B cell (primary cell): ENCODE measurements at regions not wholly inside any gene's neighbourhood (a gene's known extent, or its start where the extent isn't known, plus 50 kb on each side); places are given as distances from the start of the nearest gene placed in this dataset.

ENCODE experiments used
- ATAC-seq: fragments of 200-7000 bp; cut with Tn5 transposase; one replicate; pipeline ENCODE4 v1.10.0; 2021; ENCODE audit warnings: low read depth, mild to moderate bottlenecking, moderate number of reproducible peaks, moderate library complexity
- CTCF ChIA-PET: fragments of 350-600 bp; sonication (Branson Sonifier 250); formaldehyde crosslinking; loops from one replicate; lab custom pipeline; 2021; ENCODE audit warnings: antibody characterized with exemption, inconsistent platforms; lab: Charles Lee
- POLR2A ChIA-PET: fragments of 350-600 bp; sonication (Branson Sonifier 250); formaldehyde crosslinking; loops from one replicate; lab custom pipeline; 2021; ENCODE audit warnings: antibody characterized with exemption; lab: Charles Lee
- DNase-seq: peaks from one replicate; pipeline ENCODE4 v3.0.0; 2013
- H2AFZ ChIP-seq: 2 replicates; pipeline ENCODE4 v1.6.1; 2012; ENCODE audit warnings: mild to moderate bottlenecking, low read depth, low read length; ENCODE audit not compliant: insufficient read depth, poor library complexity, severe bottlenecking
- H3K27ac ChIP-seq, 2 donors: 1 replicate in 1 of 2; 2 replicates in 1 of 2; pipeline ENCODE4 v1.5.1; 2012 to 2013; ENCODE audit warnings: low read length in 2 of 2, mild to moderate bottlenecking in 2 of 2, moderate library complexity in 1 of 2
- H3K27me3 ChIP-seq, 4 experiments: fragments of 200-600 bp in 1 of 4; sonication (generic) in 1 of 4; replicated peaks in 1 of 4; 1 replicate in 2 of 4; 2 replicates in 2 of 4; pipeline versions ENCODE4 v1.6.1 to v1.7.0; 2013 to 2016; ENCODE audit warnings: low read length in 3 of 4, mild to moderate bottlenecking in 2 of 4, mixed read lengths in 1 of 4, moderate library complexity in 1 of 4; ENCODE audit not compliant: insufficient read depth in 4 of 4, control insufficient read depth in 3 of 4; ENCODE audit errors: control extremely low read depth in 1 of 4
- H3K36me3 ChIP-seq, 2 experiments: replicated peaks in 1 of 2; 1 replicate in 1 of 2; 2 replicates in 1 of 2; pipeline versions ENCODE4 v1.6.1 to v1.7.1; 2013; ENCODE audit warnings: low read length in 1 of 2; ENCODE audit not compliant: insufficient read depth in 2 of 2, control insufficient read depth in 1 of 2; ENCODE audit errors: control extremely low read depth in 1 of 2, extremely low read depth in 1 of 2
- H3K4me1 ChIP-seq, 2 donors: fragments of 200-600 bp in 1 of 2; sonication (generic) in 1 of 2; 1 replicate in 1 of 2; 2 replicates in 1 of 2; pipeline versions ENCODE4 v1.5.1 to v1.6.1; 2013 to 2017; ENCODE audit warnings: low read length in 2 of 2; ENCODE audit not compliant: control insufficient read depth in 2 of 2, insufficient read depth in 2 of 2
- H3K4me2 ChIP-seq: replicated peaks from 2 replicates; pipeline ENCODE3; 2012; ENCODE audit warnings: mild to moderate bottlenecking, low read depth, low read length; ENCODE audit not compliant: poor library complexity, severe bottlenecking
- H3K4me3 ChIP-seq, 5 experiments: fragments of 200-600 bp in 1 of 5; sonication (generic) in 1 of 5; 1 replicate in 3 of 5; 2 replicates in 2 of 5; pipeline versions ENCODE4 v1.5.1 to v1.7.0; 2011 to 2016; ENCODE audit warnings: low read length in 4 of 5, mild to moderate bottlenecking in 4 of 5, low read depth in 2 of 5, control low read depth in 1 of 5, moderate library complexity in 1 of 5; ENCODE audit not compliant: insufficient read depth in 1 of 5; ENCODE audit errors: control extremely low read depth in 1 of 5, extremely low read depth in 1 of 5
- H3K79me2 ChIP-seq: fragments of 200-600 bp; sonication (generic); one replicate; pipeline ENCODE4 v1.6.0; 2016; ENCODE audit warnings: low read length; ENCODE audit not compliant: control insufficient read depth, insufficient read depth
- H3K9ac ChIP-seq: fragments of 200-600 bp; sonication (generic); 2 replicates; pipeline ENCODE4 v1.6.1; 2017; ENCODE audit warnings: mild to moderate bottlenecking, low read length, moderate library complexity
- H3K9me3 ChIP-seq, 3 donors: one replicate each; pipeline versions ENCODE4 v1.6.1 to v1.7.1; 2013; ENCODE audit warnings: low read length in 2 of 3; ENCODE audit not compliant: control insufficient read depth in 2 of 3, insufficient read depth in 1 of 3; ENCODE audit errors: control extremely low read depth in 1 of 3
- H4K20me1 ChIP-seq: 2 replicates; pipeline ENCODE4 v1.6.0; 2012; ENCODE audit warnings: mild to moderate bottlenecking, low read length; ENCODE audit not compliant: insufficient read depth, control insufficient read depth, poor library complexity, severe bottlenecking
- H3K27ac Mint-ChIP-seq: one replicate; pipeline ENCODE4 v1.8.0; 2021; ENCODE audit warnings: mixed read lengths
- H3K27me3 Mint-ChIP-seq: one replicate; pipeline ENCODE4 v1.8.0; 2021; ENCODE audit warnings: mixed read lengths
- H3K4me1 Mint-ChIP-seq: one replicate; pipeline ENCODE4 v1.8.0; 2021; ENCODE audit warnings: mixed read lengths
- H3K4me3 Mint-ChIP-seq: one replicate; pipeline ENCODE4 v1.8.0; 2021; ENCODE audit warnings: mixed read lengths
- H3K9me3 Mint-ChIP-seq: one replicate; pipeline ENCODE4 v1.8.0; 2022; ENCODE audit warnings: mixed read lengths; ENCODE audit not compliant: insufficient read depth
- CTCF ChIP-seq: fragments of 200-600 bp; IDR thresholded peaks from one replicate; pipeline ENCODE4 v1.8.0; 2022; ENCODE audit warnings: antibody characterized with exemption, mild to moderate bottlenecking
- EZH2 ChIP-seq: IDR thresholded peaks from 2 replicates; pipeline ENCODE4 v1.6.1; 2012; ENCODE audit warnings: borderline replicate concordance, low read depth, mild to moderate bottlenecking, moderate library complexity, low read length; ENCODE audit not compliant: insufficient read depth, poor library complexity, severe bottlenecking
- WGBS: methylation state at CpG from one replicate; pipeline ENCODE4 v1.1.5; 2013; ENCODE audit warnings: missing lambda C conversion rate; ENCODE audit not compliant: insufficient coverage; 5-methylcytosine and 5-hydroxymethylcytosine counted together
- intact Hi-C: fragments of 100-400 bp; cut with micrococcal nuclease; formaldehyde crosslinking; loops from one replicate; pipeline ENCODE4 v1.10.0; 2022

GRCh38 chr10:85145966-85146365, 817.6 kb downstream of the CCSER2 start:
- no peak for DNase-seq
- H3K36me3 ChIP-seq = no peaks in the 10 kb centered on the region
- H3K9me3 ChIP-seq = peaks cover 0 to 3% (median 0%) of the 10 kb centered on the region in 3 donors
- no peaks in the 10 kb centered on the region for H3K4me1 ChIP-seq
- no peaks in the 10 kb centered on the region for H3K27me3 ChIP-seq
- WGBS = 74% methylated on average over 4 of the region's 5 CpGs
- H3K4me2 ChIP-seq = no peak overlapping the region
- POLR2A ChIA-PET = no interaction called here
- no peaks in the 10 kb centered on the region for H4K20me1 ChIP-seq
- no peak for TF ChIP-seq EZH2
- TF ChIP-seq CTCF = no peak
- H3K27me3 Mint-ChIP-seq = no peaks in the 10 kb centered on the region
- ATAC-seq = no peak
- H3K9ac ChIP-seq = no peak overlapping the region
- H3K4me3 Mint-ChIP-seq = no peak overlapping the region
- no peak overlapping the region for H3K27ac ChIP-seq
- no peak overlapping the region for H3K27ac Mint-ChIP-seq
- CTCF ChIA-PET = no interaction called here
- no peak overlapping the region for H2AFZ ChIP-seq
- no peaks in the 10 kb centered on the region for H3K4me1 Mint-ChIP-seq
- no peak overlapping the region for H3K4me3 ChIP-seq
- intact Hi-C loops = no loop called here
- no peaks in the 10 kb centered on the region for H3K9me3 Mint-ChIP-seq
- no peaks in the 10 kb centered on the region for H3K79me2 ChIP-seq

DNA sequence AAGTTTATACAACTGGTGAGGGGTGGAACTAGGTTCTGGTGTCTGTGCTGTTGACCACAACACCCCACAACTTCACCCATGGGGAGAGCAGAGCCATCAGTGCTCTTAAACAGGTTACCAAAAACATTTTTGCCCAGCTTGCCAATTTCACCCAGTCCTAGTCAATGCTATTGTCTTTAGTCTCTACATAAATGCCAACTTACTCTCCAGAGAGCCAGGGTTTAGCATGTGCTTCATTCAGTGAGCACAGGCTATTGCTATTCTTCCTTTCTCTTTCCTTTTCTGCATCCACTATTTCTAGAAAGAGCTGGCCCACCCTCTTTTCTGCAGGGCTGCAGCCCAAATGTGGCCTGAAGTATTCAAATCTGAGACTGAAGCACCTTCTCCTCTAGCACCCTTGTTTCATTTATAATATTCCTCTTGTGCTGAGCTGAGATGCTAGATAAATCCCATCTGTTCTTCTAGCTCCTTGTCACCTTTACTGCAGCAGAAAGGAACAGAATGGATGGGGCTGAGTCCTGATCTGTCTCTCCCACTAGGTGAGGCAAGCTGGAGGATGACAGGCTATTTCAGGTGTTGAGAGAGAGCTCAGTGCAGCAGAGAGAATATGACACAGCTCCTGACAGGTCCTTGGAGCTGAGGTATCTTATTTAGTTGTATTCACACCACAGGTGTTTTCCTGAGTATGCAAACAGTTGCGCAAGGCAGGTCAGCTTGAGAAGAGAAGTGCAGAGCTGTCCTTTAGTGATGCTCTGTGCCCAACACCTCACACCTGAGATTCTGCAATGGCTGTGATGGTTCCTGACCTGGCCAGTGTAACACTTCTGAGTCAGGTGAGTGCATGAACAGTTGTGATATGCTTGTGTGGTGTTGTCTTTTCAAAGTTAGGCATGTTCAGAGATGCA, 819.2 kb downstream of the CCSER2 start:
- TF ChIP-seq EZH2 (no peak), CTCF (no peak)
- Mint-ChIP-seq H3K27ac (no peak overlapping the region), H3K27me3 (no peaks in the 10 kb centered on the region), H3K4me1 (no peaks in the 10 kb centered on the region), H3K9me3 (no peaks in the 10 kb centered on the region), H3K4me3 (no peak overlapping the region)
- Histone ChIP-seq H3K36me3 (no peaks in the 10 kb centered on the region), H3K9ac (no peak overlapping the region), H3K27ac (no peak overlapping the region), H3K9me3 (peaks cover 0 to 3% (median 0%) of the 10 kb centered on the region in 3 donors), H2AFZ (no peak overlapping the region), H3K4me2 (no peak overlapping the region), H3K79me2 (no peaks in the 10 kb centered on the region), H3K4me1 (no peaks in the 10 kb centered on the region), H3K27me3 (no peaks in the 10 kb centered on the region), H4K20me1 (no peaks in the 10 kb centered on the region), H3K4me3 (no peak overlapping the region)
- no peak for ATAC-seq
- 86% methylated on average over 1 of the region's 1 CpG for WGBS
- intact Hi-C loops = no loop called here
- DNase-seq = no peak
- POLR2A ChIA-PET = no interaction called here
- CTCF ChIA-PET = interaction anchor here (0.5 kb wide), 1 partner anchor 25 kb away, joined by 3 read pairs; no protein-coding TSS in a partner anchor
